ENCODE measurements at regions not wholly inside any gene's neighbourhood (a gene's known extent, or its start where the extent isn't known, plus 50 kb on each side); places are given as distances from the start of the nearest gene placed in this dataset.

DNA sequence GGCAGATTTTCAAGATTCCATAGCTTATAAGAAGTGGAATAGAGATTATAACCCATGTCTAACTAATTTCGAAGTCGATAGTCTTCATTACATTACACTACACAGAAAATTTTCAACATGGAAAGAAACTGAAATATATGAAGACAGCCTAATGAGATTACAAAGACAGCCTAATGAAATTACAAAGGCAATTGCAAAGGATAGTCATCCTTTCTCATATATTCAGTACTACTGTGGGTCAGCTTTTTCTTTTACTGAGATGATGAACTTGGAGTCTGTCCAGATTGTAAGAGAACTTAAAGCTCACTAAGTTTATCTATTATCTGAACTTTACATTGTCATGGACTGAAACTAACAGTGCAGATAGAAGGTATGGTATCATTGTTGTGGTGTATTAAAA lies 304.4 kb upstream of the MBL2 start:
- 92 to 93% (median 93%) methylated on average over 2 of the region's 2 CpGs for WGBS, 3 donors

GRCh38 chr10:53075469-53075868 lies 302.9 kb upstream of the MBL2 start:
- intact Hi-C loops (cut with DNase I) = no loop called here
- DNase-seq = no peak
- Histone ChIP-seq H3K36me3 (no peaks in the 10 kb centered on the region), H3K27me3 (no peaks in the 10 kb centered on the region), H3K27ac (no peak overlapping the region), H3K9me3 (no peaks in the 10 kb centered on the region), H3K4me1 (ENCODE audit: insufficient read depth) (no peaks in the 10 kb centered on the region), H3K4me3 (no peak overlapping the region)
- TF ChIP-seq EP300 (IDR thresholded peaks at IDR 0.05) = no peak
- TF ChIP-seq CTCF (IDR thresholded peaks at IDR 0.05) = no peak
- TF ChIP-seq POLR2A (IDR thresholded peaks at IDR 0.05) = no peak
- 81 to 91% (median 83%) methylated on average over 1 of the region's 1 CpG for WGBS, 3 donors

More for the DNA sequence above, 304.4 kb upstream of the MBL2 start:
- H3K27me3 ChIP-seq = no peaks in the 10 kb centered on the region
- no peaks in the 10 kb centered on the region for H3K36me3 ChIP-seq
- intact Hi-C loops (cut with DNase I) = no loop called here
- TF ChIP-seq POLR2A (IDR thresholded peaks at IDR 0.05) (no peak), CTCF (IDR thresholded peaks at IDR 0.05) (no peak), EP300 (IDR thresholded peaks at IDR 0.05) (no peak)
- H3K27ac ChIP-seq = no peak overlapping the region
- H3K4me1 ChIP-seq (ENCODE audit: insufficient read depth) = no peaks in the 10 kb centered on the region
- no peak for DNase-seq
- H3K9me3 ChIP-seq = no peaks in the 10 kb centered on the region
- no peak overlapping the region for H3K4me3 ChIP-seq

DNA sequence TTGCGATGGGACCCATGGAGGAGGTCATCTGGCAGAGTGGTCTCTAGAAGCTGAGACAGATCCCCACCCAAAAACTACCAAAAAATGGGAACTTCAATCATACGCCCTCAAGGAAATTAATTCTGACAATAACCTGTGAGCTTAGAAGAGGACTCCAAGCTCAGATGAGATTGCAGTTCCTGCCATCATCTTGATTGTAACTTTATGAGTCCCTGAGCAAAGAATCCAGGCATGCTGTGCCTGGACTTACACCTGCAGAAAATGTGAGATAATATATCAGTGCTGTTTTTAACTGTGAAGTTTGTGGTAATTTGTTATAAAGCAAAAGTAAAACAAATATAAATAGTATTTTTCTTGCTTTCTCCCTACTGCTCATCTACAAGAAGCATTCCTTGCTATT lies 299.6 kb upstream of the MBL2 start:
- Histone ChIP-seq H3K9me3 (no peaks in the 10 kb centered on the region), H3K4me3 (no peak overlapping the region), H3K4me1 (ENCODE audit: insufficient read depth) (no peaks in the 10 kb centered on the region), H3K27me3 (no peaks in the 10 kb centered on the region), H3K36me3 (no peaks in the 10 kb centered on the region), H3K27ac (no peak overlapping the region)
- DNase-seq = no peak
- intact Hi-C loops (cut with DNase I) = no loop called here
- 86 to 91% (median 88%) methylated on average over 2 of the region's 2 CpGs for WGBS, 3 donors
- no peak for TF ChIP-seq POLR2A (IDR thresholded peaks at IDR 0.05)
- TF ChIP-seq EP300 (IDR thresholded peaks at IDR 0.05) = no peak
- TF ChIP-seq CTCF (IDR thresholded peaks at IDR 0.05) = no peak

- no peak overlapping the region for H3K27ac ChIP-seq
- intact Hi-C loops (cut with DNase I) = no loop called here
- H3K4me3 ChIP-seq = no peak overlapping the region
- DNase-seq = no peak
- H3K27me3 ChIP-seq = no peaks in the 10 kb centered on the region
- TF ChIP-seq EP300 (IDR thresholded peaks at IDR 0.05) (no peak), POLR2A (IDR thresholded peaks at IDR 0.05) (no peak), CTCF (IDR thresholded peaks at IDR 0.05) (no peak)
- WGBS, 3 donors = 38 to 48% (median 43%) methylated on average over 4 of the region's 4 CpGs
- no peaks in the 10 kb centered on the region for H3K9me3 ChIP-seq
- no peaks in the 10 kb centered on the region for H3K4me1 ChIP-seq (ENCODE audit: insufficient read depth)
- no peaks in the 10 kb centered on the region for H3K36me3 ChIP-seq
Measured at GRCh38 chr10:53071505-53072125, 299.0 kb upstream of the MBL2 start.
